ENCODE measurements at regions not wholly inside any gene's neighbourhood (a gene's known extent, or its start where the extent isn't known, plus 50 kb on each side); places are given as distances from the start of the nearest gene placed in this dataset.
A peak's percentile ranks its signal among the peaks of the same experiment; 100 is the strongest.

GRCh38 chr7:17706275-17706674 is 234.0 kb downstream of the SNX13 start:
- no peak for DNase-seq (ENCODE audit: extremely low spot score, unreplicated experiment)
- Mint-ChIP-seq H3K4me3 (ENCODE audit: unreplicated experiment) (no peak overlapping the region), H3K9me3 (ENCODE audit: unreplicated experiment) (peaks cover 18% of the 10 kb centered on the region), H3K27me3 (ENCODE audit: unreplicated experiment) (peaks cover 2% of the 10 kb centered on the region), H3K27ac (ENCODE audit: unreplicated experiment) (no peak overlapping the region), H3K36me3 (ENCODE audit: unreplicated experiment) (peaks cover 12% of the 10 kb centered on the region), H3K4me1 (ENCODE audit: unreplicated experiment) (peaks cover 5% of the 10 kb centered on the region)
- TF ChIP-seq CTCF (IDR thresholded peaks at IDR 0.05) = no peak

GRCh38 chr7:17706734-17707133 is 233.6 kb downstream of the SNX13 start:
- peak; percentile 85 for TF ChIP-seq CTCF (IDR thresholded peaks at IDR 0.05)
- Mint-ChIP-seq H3K4me1 (ENCODE audit: unreplicated experiment) (peaks cover 5% of the 10 kb centered on the region), H3K27me3 (ENCODE audit: unreplicated experiment) (peaks cover 2% of the 10 kb centered on the region), H3K9me3 (ENCODE audit: unreplicated experiment) (peaks cover 14% of the 10 kb centered on the region), H3K4me3 (ENCODE audit: unreplicated experiment) (no peak overlapping the region), H3K27ac (ENCODE audit: unreplicated experiment) (no peak overlapping the region), H3K36me3 (ENCODE audit: unreplicated experiment) (peaks cover 8% of the 10 kb centered on the region)
- DNase-seq (ENCODE audit: extremely low spot score, unreplicated experiment) = no peak

- peaks cover 2% of the 10 kb centered on the region for H3K27me3 Mint-ChIP-seq (ENCODE audit: unreplicated experiment)
- TF ChIP-seq CTCF (IDR thresholded peaks at IDR 0.05) = no peak
- H3K4me3 Mint-ChIP-seq (ENCODE audit: unreplicated experiment) = no peak overlapping the region
- no peaks in the 10 kb centered on the region for H3K9me3 Mint-ChIP-seq (ENCODE audit: unreplicated experiment)
- H3K36me3 Mint-ChIP-seq (ENCODE audit: unreplicated experiment) = no peaks in the 10 kb centered on the region
- no peak overlapping the region for H3K27ac Mint-ChIP-seq (ENCODE audit: unreplicated experiment)
- peaks cover 5% of the 10 kb centered on the region for H3K4me1 Mint-ChIP-seq (ENCODE audit: unreplicated experiment)
- no peak for DNase-seq (ENCODE audit: extremely low spot score, unreplicated experiment)
Observed at GRCh38 chr7:17709127-17709526, 231.2 kb downstream of the SNX13 start.

- TF ChIP-seq CTCF (IDR thresholded peaks at IDR 0.05) = no peak
- no peak for DNase-seq (ENCODE audit: extremely low spot score, unreplicated experiment)
- H3K27me3 Mint-ChIP-seq (ENCODE audit: unreplicated experiment) = peaks cover 2% of the 10 kb centered on the region
- no peak overlapping the region for H3K27ac Mint-ChIP-seq (ENCODE audit: unreplicated experiment)
- H3K4me1 Mint-ChIP-seq (ENCODE audit: unreplicated experiment) = peaks cover 5% of the 10 kb centered on the region
- no peaks in the 10 kb centered on the region for H3K36me3 Mint-ChIP-seq (ENCODE audit: unreplicated experiment)
- H3K4me3 Mint-ChIP-seq (ENCODE audit: unreplicated experiment) = no peak overlapping the region
- H3K9me3 Mint-ChIP-seq (ENCODE audit: unreplicated experiment) = no peaks in the 10 kb centered on the region
Observed at GRCh38 chr7:17709599-17709998, 230.7 kb downstream of the SNX13 start.

- no peak for TF ChIP-seq CTCF (IDR thresholded peaks at IDR 0.05)
- Mint-ChIP-seq H3K27ac (ENCODE audit: unreplicated experiment) (no peak overlapping the region), H3K4me1 (ENCODE audit: unreplicated experiment) (peaks cover 5% of the 10 kb centered on the region), H3K9me3 (ENCODE audit: unreplicated experiment) (no peaks in the 10 kb centered on the region), H3K27me3 (ENCODE audit: unreplicated experiment) (peaks cover 2% of the 10 kb centered on the region), H3K36me3 (ENCODE audit: unreplicated experiment) (no peaks in the 10 kb centered on the region), H3K4me3 (ENCODE audit: unreplicated experiment) (no peak overlapping the region)
- no peak for DNase-seq (ENCODE audit: extremely low spot score, unreplicated experiment)
Observed at GRCh38 chr7:17710312-17710711, 230.0 kb downstream of the SNX13 start.
